HEK293 (cell line): ENCODE measurements at regions not wholly inside any gene's neighbourhood (a gene's known extent, or its start where the extent isn't known, plus 50 kb on each side); places are given as distances from the start of the nearest gene placed in this dataset.

Source experiments
- CTCF ChIA-PET: fragments of 350-600 bp; formaldehyde crosslinking; extraction: SDS; loops from one replicate; lab custom pipeline; 2021; ENCODE audit warnings: antibody characterized with exemption; lab: Yijun Ruan, JAX
- POLR2A ChIA-PET: fragments of 300-600 bp; formaldehyde crosslinking; extraction: SDS; loops from one replicate; lab custom pipeline; 2020; ENCODE audit warnings: antibody characterized with exemption, inconsistent platforms; lab: Yijun Ruan, JAX
- H3K27ac ChIP-seq: fragments of 200-500 bp; sonication (Bioruptor generic); 2 replicates; pipeline ENCODE4 v1.5.1; 2014; ENCODE audit warnings: low read depth, low read length, control low read depth, inconsistent platforms; ENCODE audit errors: extremely low read depth
- H3K36me3 ChIP-seq, 2 experiments: fragments of 200-500 bp in 1 of 2; sonication (Bioruptor generic) in 1 of 2; 1 replicate in 1 of 2; 2 replicates in 1 of 2; pipeline ENCODE4 v1.5.1; 2014 to 2017; ENCODE audit warnings: inconsistent platforms in 2 of 2, low read length in 2 of 2; ENCODE audit not compliant: control insufficient read depth in 2 of 2, insufficient read depth in 1 of 2
- H3K4me1 ChIP-seq: fragments of 200-500 bp; sonication (Bioruptor generic); 2 replicates; pipeline ENCODE4 v1.5.1; 2014; ENCODE audit warnings: mild to moderate bottlenecking, low read length, inconsistent platforms; ENCODE audit not compliant: control insufficient read depth, insufficient read depth
- H3K4me3 ChIP-seq: 2 replicates; pipeline ENCODE4 v1.5.1; 2011; ENCODE audit warnings: low read depth, mild to moderate bottlenecking, control low read depth, low read length, moderate library complexity
- H3K9me3 ChIP-seq: fragments of 200-500 bp; sonication (Bioruptor generic); 2 replicates; pipeline ENCODE4 v1.5.1; 2014; ENCODE audit warnings: low read depth, low read length, inconsistent platforms; ENCODE audit not compliant: control insufficient read depth, insufficient read depth
- BCL11B ChIP-seq: fragments of 450-650 bp; formaldehyde crosslinking; IDR thresholded peaks from 2 replicates; pipeline ENCODE4 v1.5.1; 2016; ENCODE audit warnings: low read depth, missing biosample characterization, missing genetic modification characterization
- OSR2 ChIP-seq: fragments of 450-650 bp; formaldehyde crosslinking; IDR thresholded peaks from 2 replicates; pipeline ENCODE4 v1.5.1; 2016; ENCODE audit warnings: missing biosample characterization, missing genetic modification characterization
- OVOL3 ChIP-seq: fragments of 450-650 bp; formaldehyde crosslinking; IDR thresholded peaks from 2 replicates; pipeline ENCODE4 v1.5.1; 2016; ENCODE audit warnings: missing biosample characterization, missing genetic modification characterization
- ZBTB48 ChIP-seq: fragments of 450-650 bp; formaldehyde crosslinking; IDR thresholded peaks from 2 replicates; pipeline ENCODE4 v1.5.1; 2016; ENCODE audit warnings: missing biosample characterization, missing genetic modification characterization
- ZNF10 ChIP-seq: fragments of 450-650 bp; formaldehyde crosslinking; IDR thresholded peaks from 2 replicates; pipeline ENCODE4 v1.5.1; 2017; ENCODE audit warnings: missing biosample characterization, missing genetic modification characterization
- ZNF140 ChIP-seq: fragments of 450-650 bp; formaldehyde crosslinking; IDR thresholded peaks from 2 replicates; pipeline ENCODE4 v1.5.1; 2016; ENCODE audit warnings: missing biosample characterization, missing genetic modification characterization
- ZNF2 ChIP-seq: fragments of 450-650 bp; formaldehyde crosslinking; IDR thresholded peaks from 2 replicates; pipeline ENCODE4 v1.5.1; 2016; ENCODE audit warnings: missing biosample characterization, missing genetic modification characterization
- ZNF211 ChIP-seq: fragments of 450-650 bp; formaldehyde crosslinking; IDR thresholded peaks from 2 replicates; pipeline ENCODE4 v1.5.1; 2016; ENCODE audit warnings: low read depth, missing biosample characterization, missing genetic modification characterization
- ZNF248 ChIP-seq: fragments of 450-650 bp; formaldehyde crosslinking; IDR thresholded peaks from 2 replicates; pipeline ENCODE4 v1.5.1; 2017; ENCODE audit warnings: missing biosample characterization, missing genetic modification characterization
- ZNF274 ChIP-seq, 2 experiments: fragments of 200-500 bp in 1 of 2; fragments of 450-650 bp in 1 of 2; sonication (Bioruptor generic) in 1 of 2; formaldehyde crosslinking in 1 of 2; IDR thresholded peaks; 2 replicates each; pipeline versions ENCODE4 v1.5.1 to v1.6.1; 2014 to 2016; ENCODE audit warnings: borderline replicate concordance in 1 of 2, inconsistent platforms in 1 of 2, low read length in 1 of 2, missing biosample characterization in 1 of 2, missing genetic modification characterization in 1 of 2
- ZNF426 ChIP-seq: fragments of 450-650 bp; formaldehyde crosslinking; IDR thresholded peaks from 2 replicates; pipeline ENCODE4 v1.5.1; 2017; ENCODE audit warnings: missing biosample characterization, missing genetic modification characterization, mild to moderate bottlenecking, inconsistent platforms, moderate library complexity
- ZNF548 ChIP-seq: fragments of 450-650 bp; formaldehyde crosslinking; IDR thresholded peaks from 2 replicates; pipeline ENCODE4 v1.5.1; 2016; ENCODE audit warnings: missing biosample characterization, missing genetic modification characterization
- ZNF571 ChIP-seq: fragments of 450-650 bp; formaldehyde crosslinking; IDR thresholded peaks from 2 replicates; pipeline ENCODE4 v1.5.0; 2017; ENCODE audit warnings: missing biosample characterization, missing genetic modification characterization
- ZNF776 ChIP-seq: fragments of 450-650 bp; formaldehyde crosslinking; IDR thresholded peaks from 2 replicates; pipeline ENCODE4 v1.5.0; 2017; ENCODE audit warnings: missing biosample characterization, missing genetic modification characterization, borderline replicate concordance
- ZNF785 ChIP-seq: fragments of 450-650 bp; formaldehyde crosslinking; IDR thresholded peaks from 2 replicates; pipeline ENCODE4 v1.5.1; 2016; ENCODE audit warnings: missing biosample characterization, missing genetic modification characterization
- TF ChIP-seq, protein P1 (sequence below): fragments of 450-650 bp; formaldehyde crosslinking; IDR thresholded peaks from 2 replicates; pipeline ENCODE4 v1.5.1; 2017; ENCODE audit warnings: missing biosample characterization, mild to moderate bottlenecking, missing genetic modification characterization, moderate library complexity
- TF ChIP-seq, protein P2 (sequence below): fragments of 450-650 bp; formaldehyde crosslinking; IDR thresholded peaks from 2 replicates; pipeline ENCODE4 v1.5.1; 2016; ENCODE audit warnings: missing biosample characterization, missing genetic modification characterization
- TF ChIP-seq, protein P3 (sequence below): IDR thresholded peaks from 2 replicates; pipeline ENCODE4 v1.6.1; 2011; ENCODE audit warnings: mild to moderate bottlenecking, low read depth, low read length, borderline replicate concordance
- TF ChIP-seq, protein P4 (sequence below): fragments of 450-650 bp; formaldehyde crosslinking; IDR thresholded peaks from 2 replicates; pipeline ENCODE4 v1.5.1; 2017; ENCODE audit warnings: missing biosample characterization, missing genetic modification characterization
- TF ChIP-seq, protein P5 (sequence below): fragments of 450-650 bp; formaldehyde crosslinking; IDR thresholded peaks from 2 replicates; pipeline ENCODE4 v1.5.1; 2017; ENCODE audit warnings: missing biosample characterization, missing genetic modification characterization
- TF ChIP-seq, protein P6 (sequence below): fragments of 450-650 bp; formaldehyde crosslinking; IDR thresholded peaks from 2 replicates; pipeline ENCODE4; 2016; ENCODE audit warnings: missing biosample characterization, missing genetic modification characterization

DNA sequence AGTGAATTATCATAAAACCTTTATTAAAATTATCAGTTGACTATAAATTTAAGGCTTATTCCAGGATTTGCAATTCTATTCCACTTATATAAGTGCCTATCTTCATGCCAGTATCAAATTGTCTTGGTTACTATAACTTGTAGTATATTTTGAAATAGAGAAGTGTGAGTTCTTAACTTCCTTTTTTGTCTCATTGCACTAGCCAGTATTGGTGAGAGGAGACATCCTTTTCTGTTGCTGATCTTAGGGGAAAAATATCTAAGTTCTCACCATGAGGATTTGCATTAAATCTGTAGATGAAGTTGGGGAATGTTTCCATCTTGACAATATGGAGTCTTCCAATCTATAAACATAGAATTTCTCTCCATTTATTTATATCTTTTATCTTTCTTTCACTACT is 104.2 kb upstream of the MKI67 start (continued):
- TF ChIP-seq, protein P1, sequence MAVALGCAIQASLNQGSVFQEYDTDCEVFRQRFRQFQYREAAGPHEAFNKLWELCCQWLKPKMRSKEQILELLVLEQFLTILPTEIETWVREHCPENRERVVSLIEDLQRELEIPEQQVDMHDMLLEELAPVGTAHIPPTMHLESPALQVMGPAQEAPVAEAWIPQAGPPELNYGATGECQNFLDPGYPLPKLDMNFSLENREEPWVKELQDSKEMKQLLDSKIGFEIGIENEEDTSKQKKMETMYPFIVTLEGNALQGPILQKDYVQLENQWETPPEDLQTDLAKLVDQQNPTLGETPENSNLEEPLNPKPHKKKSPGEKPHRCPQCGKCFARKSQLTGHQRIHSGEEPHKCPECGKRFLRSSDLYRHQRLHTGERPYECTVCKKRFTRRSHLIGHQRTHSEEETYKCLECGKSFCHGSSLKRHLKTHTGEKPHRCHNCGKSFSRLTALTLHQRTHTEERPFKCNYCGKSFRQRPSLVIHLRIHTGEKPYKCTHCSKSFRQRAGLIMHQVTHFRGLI (tag by site-specific recombination), result no peak
- no peak for TF ChIP-seq ZNF426 (tag by site-specific recombination)
- TF ChIP-seq ZBTB48 (tag by site-specific recombination), result no peak
- TF ChIP-seq OSR2 (tag by site-specific recombination), result no peak
- TF ChIP-seq ZNF140, result no peak
- no peak for TF ChIP-seq ZNF211 (tag by site-specific recombination)
- TF ChIP-seq, protein P2, sequence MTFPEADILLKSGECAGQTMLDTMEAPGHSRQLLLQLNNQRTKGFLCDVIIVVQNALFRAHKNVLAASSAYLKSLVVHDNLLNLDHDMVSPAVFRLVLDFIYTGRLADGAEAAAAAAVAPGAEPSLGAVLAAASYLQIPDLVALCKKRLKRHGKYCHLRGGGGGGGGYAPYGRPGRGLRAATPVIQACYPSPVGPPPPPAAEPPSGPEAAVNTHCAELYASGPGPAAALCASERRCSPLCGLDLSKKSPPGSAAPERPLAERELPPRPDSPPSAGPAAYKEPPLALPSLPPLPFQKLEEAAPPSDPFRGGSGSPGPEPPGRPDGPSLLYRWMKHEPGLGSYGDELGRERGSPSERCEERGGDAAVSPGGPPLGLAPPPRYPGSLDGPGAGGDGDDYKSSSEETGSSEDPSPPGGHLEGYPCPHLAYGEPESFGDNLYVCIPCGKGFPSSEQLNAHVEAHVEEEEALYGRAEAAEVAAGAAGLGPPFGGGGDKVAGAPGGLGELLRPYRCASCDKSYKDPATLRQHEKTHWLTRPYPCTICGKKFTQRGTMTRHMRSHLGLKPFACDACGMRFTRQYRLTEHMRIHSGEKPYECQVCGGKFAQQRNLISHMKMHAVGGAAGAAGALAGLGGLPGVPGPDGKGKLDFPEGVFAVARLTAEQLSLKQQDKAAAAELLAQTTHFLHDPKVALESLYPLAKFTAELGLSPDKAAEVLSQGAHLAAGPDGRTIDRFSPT, result no peak

DNA sequence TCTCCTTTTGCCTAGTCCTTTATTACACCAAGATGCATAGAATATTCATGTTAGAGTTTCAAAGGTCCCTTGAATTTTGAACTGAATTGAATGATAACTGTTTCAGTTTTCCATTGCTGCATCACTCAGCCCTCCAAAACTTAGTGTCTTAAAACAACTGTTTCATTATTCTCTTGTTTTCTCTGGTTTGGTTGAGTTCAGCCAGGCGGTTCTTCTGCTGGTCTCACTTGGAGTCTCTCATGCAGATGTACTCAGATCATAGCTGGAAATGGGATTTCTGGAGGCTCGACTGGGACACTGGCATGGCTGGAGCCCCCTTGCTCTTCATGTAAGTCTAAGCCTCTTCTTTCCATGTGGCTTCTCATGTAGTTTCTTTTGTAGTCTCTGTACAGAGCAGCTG is 107.2 kb upstream of the MKI67 start:
- Histone ChIP-seq H3K36me3 (no peaks in the 10 kb centered on the region), H3K9me3 (no peaks in the 10 kb centered on the region), H3K4me3 (no peak overlapping the region), H3K4me1 (no peaks in the 10 kb centered on the region)
- POLR2A ChIA-PET, result no interaction called here
- TF ChIP-seq ZNF785 (tag by site-specific recombination) (no peak), ZNF10 (tag by site-specific recombination) (no peak), ZNF2 (tag by site-specific recombination) (no peak)
- TF ChIP-seq, protein P3, sequence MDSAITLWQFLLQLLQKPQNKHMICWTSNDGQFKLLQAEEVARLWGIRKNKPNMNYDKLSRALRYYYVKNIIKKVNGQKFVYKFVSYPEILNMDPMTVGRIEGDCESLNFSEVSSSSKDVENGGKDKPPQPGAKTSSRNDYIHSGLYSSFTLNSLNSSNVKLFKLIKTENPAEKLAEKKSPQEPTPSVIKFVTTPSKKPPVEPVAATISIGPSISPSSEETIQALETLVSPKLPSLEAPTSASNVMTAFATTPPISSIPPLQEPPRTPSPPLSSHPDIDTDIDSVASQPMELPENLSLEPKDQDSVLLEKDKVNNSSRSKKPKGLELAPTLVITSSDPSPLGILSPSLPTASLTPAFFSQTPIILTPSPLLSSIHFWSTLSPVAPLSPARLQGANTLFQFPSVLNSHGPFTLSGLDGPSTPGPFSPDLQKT, result no peak
- TF ChIP-seq, protein P4, sequence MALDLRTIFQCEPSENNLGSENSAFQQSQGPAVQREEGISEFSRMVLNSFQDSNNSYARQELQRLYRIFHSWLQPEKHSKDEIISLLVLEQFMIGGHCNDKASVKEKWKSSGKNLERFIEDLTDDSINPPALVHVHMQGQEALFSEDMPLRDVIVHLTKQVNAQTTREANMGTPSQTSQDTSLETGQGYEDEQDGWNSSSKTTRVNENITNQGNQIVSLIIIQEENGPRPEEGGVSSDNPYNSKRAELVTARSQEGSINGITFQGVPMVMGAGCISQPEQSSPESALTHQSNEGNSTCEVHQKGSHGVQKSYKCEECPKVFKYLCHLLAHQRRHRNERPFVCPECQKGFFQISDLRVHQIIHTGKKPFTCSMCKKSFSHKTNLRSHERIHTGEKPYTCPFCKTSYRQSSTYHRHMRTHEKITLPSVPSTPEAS (tag by site-specific recombination), result no peak
- TF ChIP-seq, all 188 proteins: peak for 0
- no peak overlapping the region for H3K27ac ChIP-seq
- CTCF ChIA-PET, result no interaction called here

DNA sequence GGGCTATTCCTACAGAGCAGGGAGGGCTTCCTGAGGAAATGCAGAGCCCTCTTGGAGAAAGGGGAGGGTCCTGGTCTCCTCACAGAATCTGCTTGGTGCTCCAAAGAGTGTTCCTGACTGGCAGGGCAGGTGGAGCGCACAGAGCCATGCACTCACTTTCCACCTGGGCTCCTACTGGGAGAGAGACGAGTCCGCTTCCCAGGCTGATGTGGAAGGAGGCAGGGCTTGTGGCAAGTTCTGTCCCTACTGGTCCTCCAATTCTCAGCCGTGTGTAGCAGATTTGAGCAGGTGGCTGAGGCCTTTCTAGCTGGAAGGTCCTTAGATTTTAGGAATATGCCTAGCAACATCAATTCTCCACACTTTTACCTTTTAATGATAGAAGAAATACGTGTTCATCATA is 111.5 kb upstream of the MKI67 start:
- ChIA-PET CTCF (no interaction called here), POLR2A (no interaction called here)
- Histone ChIP-seq H3K27ac (no peak overlapping the region), H3K36me3 (no peaks in the 10 kb centered on the region), H3K4me1 (no peaks in the 10 kb centered on the region), H3K4me3 (no peak overlapping the region), H3K9me3 (no peaks in the 10 kb centered on the region)
- TF ChIP-seq OVOL3 (tag by site-specific recombination), result no peak
- TF ChIP-seq, protein P2, result no peak
- TF ChIP-seq, protein P5, sequence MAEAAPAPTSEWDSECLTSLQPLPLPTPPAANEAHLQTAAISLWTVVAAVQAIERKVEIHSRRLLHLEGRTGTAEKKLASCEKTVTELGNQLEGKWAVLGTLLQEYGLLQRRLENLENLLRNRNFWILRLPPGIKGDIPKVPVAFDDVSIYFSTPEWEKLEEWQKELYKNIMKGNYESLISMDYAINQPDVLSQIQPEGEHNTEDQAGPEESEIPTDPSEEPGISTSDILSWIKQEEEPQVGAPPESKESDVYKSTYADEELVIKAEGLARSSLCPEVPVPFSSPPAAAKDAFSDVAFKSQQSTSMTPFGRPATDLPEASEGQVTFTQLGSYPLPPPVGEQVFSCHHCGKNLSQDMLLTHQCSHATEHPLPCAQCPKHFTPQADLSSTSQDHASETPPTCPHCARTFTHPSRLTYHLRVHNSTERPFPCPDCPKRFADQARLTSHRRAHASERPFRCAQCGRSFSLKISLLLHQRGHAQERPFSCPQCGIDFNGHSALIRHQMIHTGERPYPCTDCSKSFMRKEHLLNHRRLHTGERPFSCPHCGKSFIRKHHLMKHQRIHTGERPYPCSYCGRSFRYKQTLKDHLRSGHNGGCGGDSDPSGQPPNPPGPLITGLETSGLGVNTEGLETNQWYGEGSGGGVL (tag by site-specific recombination), result no peak
- no peak for TF ChIP-seq BCL11B (tag by site-specific recombination)
- no peak for TF ChIP-seq ZNF248 (tag by site-specific recombination)
- TF ChIP-seq ZNF548 (tag by site-specific recombination), result no peak
- TF ChIP-seq ZNF274 (IDR thresholded peaks at IDR 0.05; ENCODE audit: low read length), result no peak
- no peak for TF ChIP-seq ZNF274 (tag by site-specific recombination; IDR thresholded peaks at IDR 0.05; ENCODE audit: borderline replicate concordance)
- TF ChIP-seq ZNF776, result no peak
- TF ChIP-seq ZNF571 (tag by site-specific recombination), result no peak
- TF ChIP-seq, protein P6, sequence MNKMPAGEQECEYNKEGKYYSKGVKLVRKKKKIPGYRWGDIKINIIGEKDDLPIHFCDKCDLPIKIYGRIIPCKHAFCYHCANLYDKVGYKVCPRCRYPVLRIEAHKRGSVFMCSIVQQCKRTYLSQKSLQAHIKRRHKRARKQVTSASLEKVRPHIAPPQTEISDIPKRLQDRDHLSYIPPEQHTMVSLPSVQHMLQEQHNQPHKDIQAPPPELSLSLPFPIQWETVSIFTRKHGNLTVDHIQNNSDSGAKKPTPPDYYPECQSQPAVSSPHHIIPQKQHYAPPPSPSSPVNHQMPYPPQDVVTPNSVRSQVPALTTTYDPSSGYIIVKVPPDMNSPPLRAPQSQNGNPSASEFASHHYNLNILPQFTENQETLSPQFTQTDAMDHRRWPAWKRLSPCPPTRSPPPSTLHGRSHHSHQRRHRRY (tag by site-specific recombination), result no peak
